BJ (cell line): ENCODE measurements at regions not wholly inside any gene's neighbourhood (a gene's known extent, or its start where the extent isn't known, plus 50 kb on each side); places are given as distances from the start of the nearest gene placed in this dataset.

ENCODE experiments used
- CTCF ChIA-PET: fragments of 350-600 bp; formaldehyde crosslinking; extraction: SDS; loops from one replicate; lab custom pipeline; 2021; ENCODE audit warnings: antibody characterized with exemption, inconsistent platforms; lab: Yijun Ruan, JAX
- POLR2A ChIA-PET: fragments of 300-600 bp; sonication (Branson Sonifier 250); formaldehyde crosslinking; extraction: SDS; loops from one replicate; lab custom pipeline; 2021; ENCODE audit warnings: antibody characterized with exemption; lab: Charles Lee
- DNase-seq: peaks from one replicate; pipeline ENCODE4 v3.0.0-alpha.2; 2011; ENCODE audit warnings: low read depth
- H3K27me3 ChIP-seq: 2 replicates; pipeline ENCODE4 v1.6.0; 2011; ENCODE audit warnings: low read length; ENCODE audit not compliant: control insufficient read depth, insufficient read depth
- H3K36me3 ChIP-seq: 2 replicates; pipeline ENCODE4 v1.5.1; 2011; ENCODE audit warnings: low read length; ENCODE audit not compliant: control insufficient read depth, insufficient read depth
- H3K4me3 ChIP-seq: 2 replicates; pipeline ENCODE4 v1.5.1; 2011; ENCODE audit warnings: low read depth, mild to moderate bottlenecking, control low read depth, low read length
- TF ChIP-seq, protein P1 (sequence below): IDR thresholded peaks from 2 replicates; pipeline ENCODE4 v1.5.1; 2011; ENCODE audit warnings: low read depth, mild to moderate bottlenecking, control low read depth, inconsistent platforms, low read length, moderate library complexity; ENCODE audit not compliant: insufficient read depth

DNA sequence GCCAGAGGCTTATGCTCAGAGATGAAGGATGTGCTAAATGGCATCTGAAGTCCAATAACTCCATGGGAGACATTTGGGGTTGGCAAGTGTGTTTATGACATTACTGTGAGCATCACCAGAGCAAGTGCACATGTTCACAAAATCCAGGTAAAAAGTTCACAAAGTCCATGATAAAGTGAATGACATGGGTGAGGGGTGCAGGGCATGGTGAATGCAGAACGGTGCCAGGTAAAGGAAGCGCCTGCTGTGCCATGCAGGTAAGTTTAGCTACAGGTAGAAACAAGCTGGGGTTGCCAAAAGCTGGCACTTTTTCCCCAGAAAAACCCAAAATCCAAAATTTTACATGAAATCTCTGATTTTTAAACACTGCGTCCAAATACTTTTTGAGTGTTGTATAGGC, 268.2 kb downstream of the ABHD5 start:
- H3K27me3 ChIP-seq, result peaks cover 10% of the 10 kb centered on the region
- TF ChIP-seq, protein P1, sequence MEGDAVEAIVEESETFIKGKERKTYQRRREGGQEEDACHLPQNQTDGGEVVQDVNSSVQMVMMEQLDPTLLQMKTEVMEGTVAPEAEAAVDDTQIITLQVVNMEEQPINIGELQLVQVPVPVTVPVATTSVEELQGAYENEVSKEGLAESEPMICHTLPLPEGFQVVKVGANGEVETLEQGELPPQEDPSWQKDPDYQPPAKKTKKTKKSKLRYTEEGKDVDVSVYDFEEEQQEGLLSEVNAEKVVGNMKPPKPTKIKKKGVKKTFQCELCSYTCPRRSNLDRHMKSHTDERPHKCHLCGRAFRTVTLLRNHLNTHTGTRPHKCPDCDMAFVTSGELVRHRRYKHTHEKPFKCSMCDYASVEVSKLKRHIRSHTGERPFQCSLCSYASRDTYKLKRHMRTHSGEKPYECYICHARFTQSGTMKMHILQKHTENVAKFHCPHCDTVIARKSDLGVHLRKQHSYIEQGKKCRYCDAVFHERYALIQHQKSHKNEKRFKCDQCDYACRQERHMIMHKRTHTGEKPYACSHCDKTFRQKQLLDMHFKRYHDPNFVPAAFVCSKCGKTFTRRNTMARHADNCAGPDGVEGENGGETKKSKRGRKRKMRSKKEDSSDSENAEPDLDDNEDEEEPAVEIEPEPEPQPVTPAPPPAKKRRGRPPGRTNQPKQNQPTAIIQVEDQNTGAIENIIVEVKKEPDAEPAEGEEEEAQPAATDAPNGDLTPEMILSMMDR, result no peak
- ChIA-PET POLR2A (no interaction called here), CTCF (interaction anchor here (0.6 to 1.9 kb wide), 2 partner anchors 21 to 103 kb away, joined by 3 to 6 read pairs; no protein-coding TSS in a partner anchor)
- DNase-seq, result no peak
- H3K36me3 ChIP-seq, result no peaks in the 10 kb centered on the region
- H3K4me3 ChIP-seq, result no peak overlapping the region

DNA sequence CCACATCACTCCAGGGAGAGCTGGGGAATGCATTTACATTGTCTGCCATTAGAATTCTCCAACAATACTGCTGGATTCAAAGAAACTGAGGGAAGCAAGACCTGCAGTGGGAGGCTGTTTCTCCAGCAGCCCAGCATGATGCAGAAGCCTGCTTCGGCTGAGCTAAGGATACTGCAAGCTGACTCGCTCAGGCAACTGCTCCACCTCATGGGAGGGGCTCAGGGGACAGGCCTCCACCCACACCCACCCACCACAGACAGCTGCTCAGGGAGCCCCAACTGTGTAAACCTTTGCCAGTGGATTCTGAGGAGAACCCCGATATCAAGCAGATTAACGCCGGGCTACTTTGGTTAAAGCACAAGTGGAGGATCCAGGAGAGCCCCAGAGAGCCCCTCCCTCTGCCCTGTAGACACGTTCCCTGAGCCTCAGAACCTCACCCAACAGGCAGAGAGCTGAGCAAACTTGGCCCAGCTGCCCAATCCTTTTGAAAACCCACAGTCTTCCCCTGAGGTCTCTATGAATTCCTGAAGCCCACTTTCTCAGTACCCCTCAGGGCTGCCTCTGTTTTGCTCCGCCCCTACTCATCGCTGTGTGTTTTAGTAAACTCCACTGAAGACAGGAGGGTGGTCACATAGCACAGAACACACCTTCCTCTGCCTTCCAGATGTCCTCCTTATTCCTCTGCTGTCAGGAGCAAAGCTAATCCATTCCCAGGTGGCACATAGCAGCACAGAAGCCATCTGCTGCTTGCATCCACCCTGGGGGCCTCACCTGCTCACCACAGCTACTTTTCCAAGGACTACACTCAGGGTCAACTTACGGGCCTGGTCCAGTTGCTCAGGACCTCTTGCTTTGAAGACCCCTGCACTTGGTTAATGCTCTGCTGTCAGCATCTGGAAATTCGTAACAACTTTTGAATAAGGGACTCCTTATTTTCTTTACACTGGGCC, 269.0 kb downstream of the ABHD5 start:
- ChIA-PET POLR2A (no interaction called here), CTCF (interaction anchor here (1.9 kb wide), 1 partner anchor 104 kb away, joined by 6 read pairs; no protein-coding TSS in a partner anchor)
- TF ChIP-seq, protein P1, result no peak
- peaks cover 10% of the 10 kb centered on the region for H3K27me3 ChIP-seq
- no peak for DNase-seq
- H3K36me3 ChIP-seq, result no peaks in the 10 kb centered on the region
- H3K4me3 ChIP-seq, result no peak overlapping the region

DNA sequence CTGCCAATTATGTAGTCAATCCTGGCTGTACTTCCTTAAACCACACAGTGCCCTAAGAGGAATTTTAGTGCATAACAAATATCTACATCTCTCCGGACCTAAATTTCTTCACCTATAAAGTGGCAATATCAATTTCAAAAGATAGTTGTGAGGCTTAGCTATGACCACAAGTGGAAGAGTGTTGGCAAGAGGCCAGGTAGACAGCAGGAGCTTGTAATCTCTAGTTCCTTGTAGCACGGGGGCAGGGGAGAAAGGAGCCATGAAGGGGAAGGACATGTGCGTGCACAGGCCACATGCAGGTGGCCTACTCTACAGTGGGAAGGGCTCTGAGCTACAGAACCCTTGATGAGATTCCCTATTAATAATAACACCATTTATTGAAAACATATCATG, 269.7 kb downstream of the ABHD5 start:
- DNase-seq, result no peak
- CTCF ChIA-PET, result interaction anchor here (1.9 kb wide), 1 partner anchor 105 kb away, joined by 6 read pairs; no protein-coding TSS in a partner anchor
- Histone ChIP-seq H3K27me3 (peaks cover 8% of the 10 kb centered on the region), H3K36me3 (no peaks in the 10 kb centered on the region), H3K4me3 (no peak overlapping the region)
- POLR2A ChIA-PET, result no interaction called here
- TF ChIP-seq, protein P1, result no peak

DNA sequence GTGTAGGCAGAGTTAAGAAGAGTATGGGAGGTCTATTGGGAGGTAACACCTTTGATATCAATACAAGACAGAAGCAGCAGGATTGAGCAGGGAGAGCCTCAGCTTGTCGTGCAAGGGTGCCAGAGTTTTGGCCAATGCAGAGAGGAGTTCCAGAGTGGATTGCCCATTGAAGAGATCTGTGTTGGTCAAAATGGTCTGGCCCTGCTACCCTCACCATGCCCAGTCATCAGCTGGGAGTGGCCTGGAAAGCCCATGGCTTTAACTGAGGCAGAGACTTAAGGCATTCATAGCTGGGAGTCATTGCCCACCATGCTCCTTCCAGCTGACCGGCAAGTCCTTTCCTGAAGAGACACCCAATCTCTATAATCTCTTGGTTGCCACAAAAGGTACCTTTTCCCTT, 271.3 kb downstream of the ABHD5 start:
- TF ChIP-seq, protein P1, result no peak
- ChIA-PET POLR2A (no interaction called here), CTCF (no interaction called here)
- DNase-seq, result no peak
- Histone ChIP-seq H3K27me3 (peaks cover under 1% of the 10 kb centered on the region; the same call in 1 of the 2 replicates), H3K4me3 (no peak overlapping the region), H3K36me3 (no peaks in the 10 kb centered on the region)

DNA sequence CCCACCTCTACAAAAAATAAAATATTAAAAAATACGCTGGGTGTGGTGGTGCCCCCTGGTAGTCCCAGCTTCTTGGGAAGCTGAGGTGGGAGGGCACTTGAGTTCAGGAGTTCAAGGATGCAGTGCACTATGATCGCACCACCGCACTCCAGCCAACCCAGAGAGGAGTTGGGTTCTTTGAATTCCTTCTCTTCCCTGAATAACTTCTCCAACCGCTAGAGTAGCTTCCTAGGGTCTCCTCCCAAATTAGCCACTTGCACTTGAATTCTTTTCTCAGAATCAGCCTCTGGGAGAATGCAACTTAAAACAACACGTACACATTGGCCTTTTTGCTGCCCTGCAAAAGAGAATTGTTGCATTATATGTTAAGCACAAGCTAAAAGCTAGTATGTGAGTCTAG, 272.5 kb downstream of the ABHD5 start:
- H3K36me3 ChIP-seq, result no peaks in the 10 kb centered on the region
- TF ChIP-seq, protein P1, result no peak
- no peak for DNase-seq
- ChIA-PET CTCF (no interaction called here), POLR2A (no interaction called here)
- no peaks in the 10 kb centered on the region for H3K27me3 ChIP-seq
- H3K4me3 ChIP-seq, result no peak overlapping the region
